Endothelial cell (in vitro differentiated cells): ENCODE measurements at regions not wholly inside any gene's neighbourhood (a gene's known extent, or its start where the extent isn't known, plus 50 kb on each side); places are given as distances from the start of the nearest gene placed in this dataset.
A peak's percentile ranks its signal among the peaks of the same experiment; 100 is the strongest.

ENCODE experiments used
- DNase-seq: peaks from one replicate; pipeline ENCODE4 v3.0.0; 2021; ENCODE audit warnings: low spot score
- H3K27ac Mint-ChIP-seq: one replicate; pipeline ENCODE4 v1.8.0; 2021; ENCODE audit warnings: mixed read lengths, inconsistent platforms; ENCODE audit not compliant: unreplicated experiment
- H3K27me3 Mint-ChIP-seq: one replicate; pipeline ENCODE4 v1.8.0; 2021; ENCODE audit warnings: mild to moderate bottlenecking, moderate library complexity, mixed read lengths, inconsistent platforms; ENCODE audit not compliant: unreplicated experiment
- H3K36me3 Mint-ChIP-seq: one replicate; pipeline ENCODE4 v1.8.0; 2021; ENCODE audit warnings: mild to moderate bottlenecking, low read depth, mixed read lengths, inconsistent platforms; ENCODE audit not compliant: unreplicated experiment
- H3K4me1 Mint-ChIP-seq: one replicate; pipeline ENCODE4 v1.8.0; 2021; ENCODE audit warnings: mild to moderate bottlenecking, mixed read lengths, inconsistent platforms; ENCODE audit not compliant: unreplicated experiment
- H3K4me3 Mint-ChIP-seq: one replicate; pipeline ENCODE4 v1.8.0; 2021; ENCODE audit warnings: mild to moderate bottlenecking, mixed read lengths, inconsistent platforms; ENCODE audit not compliant: unreplicated experiment
- H3K9me3 Mint-ChIP-seq: one replicate; pipeline ENCODE4 v1.8.0; 2021; ENCODE audit warnings: mixed read lengths, inconsistent platforms; ENCODE audit not compliant: unreplicated experiment
- CTCF ChIP-seq: fragments of 200-600 bp; sonication (generic); IDR thresholded peaks from one replicate; pipeline ENCODE4 v1.5.0; 2021; ENCODE audit warnings: antibody characterized with exemption; ENCODE audit not compliant: unreplicated experiment

DNA sequence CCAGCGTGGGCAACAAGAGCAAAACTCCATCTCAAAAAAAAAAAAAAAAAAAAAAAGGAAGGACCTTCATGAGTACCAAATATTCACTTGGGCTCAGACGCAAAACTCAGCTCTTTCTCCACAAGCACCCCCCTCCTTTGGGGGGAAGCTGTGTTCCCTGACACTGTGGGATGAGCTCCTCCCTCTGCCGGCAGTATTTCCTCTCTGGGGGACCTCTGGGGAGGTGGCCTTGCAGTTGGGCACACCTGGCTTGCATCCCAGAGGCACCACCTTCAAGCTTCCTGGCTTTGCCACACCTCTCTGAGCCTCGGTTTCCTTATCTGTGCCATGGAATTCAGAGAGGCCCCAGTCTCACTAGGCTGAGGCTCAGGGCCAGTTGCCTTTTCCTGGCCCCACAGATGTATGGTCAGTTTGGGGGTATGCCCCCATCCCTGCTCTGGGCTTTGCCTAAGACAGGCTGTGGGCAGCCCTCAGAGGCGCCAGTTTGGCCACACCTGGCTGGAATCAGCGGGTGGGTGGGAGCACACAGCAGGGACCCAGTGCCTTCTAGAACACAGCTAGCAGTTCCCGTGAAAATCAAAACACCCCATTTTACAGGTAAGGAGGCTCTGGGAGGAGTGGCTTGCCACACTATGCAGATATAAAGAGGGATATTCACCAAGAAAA is 157.5 kb upstream of the IER5L start:
- no peak overlapping the region for H3K27ac Mint-ChIP-seq
- TF ChIP-seq CTCF = no peak
- no peak for DNase-seq
- H3K27me3 Mint-ChIP-seq = peaks cover 3% of the 10 kb centered on the region
- H3K4me1 Mint-ChIP-seq = peaks cover 10% of the 10 kb centered on the region
- H3K4me3 Mint-ChIP-seq = no peak overlapping the region
- H3K9me3 Mint-ChIP-seq = no peaks in the 10 kb centered on the region
- no peaks in the 10 kb centered on the region for H3K36me3 Mint-ChIP-seq

GRCh38 chr9:129334105-129334935 is 156.3 kb upstream of the IER5L start:
- peaks cover 3% of the 10 kb centered on the region for H3K27me3 Mint-ChIP-seq
- H3K27ac Mint-ChIP-seq = peak overlapping the region; percentile 36
- no peak overlapping the region for H3K4me3 Mint-ChIP-seq
- peak; percentile 41 for DNase-seq
- H3K36me3 Mint-ChIP-seq = no peaks in the 10 kb centered on the region
- no peaks in the 10 kb centered on the region for H3K9me3 Mint-ChIP-seq
- peaks cover 10% of the 10 kb centered on the region for H3K4me1 Mint-ChIP-seq
- no peak for TF ChIP-seq CTCF

- peaks cover 10% of the 10 kb centered on the region for H3K4me1 Mint-ChIP-seq
These were observed 155.6 kb upstream of the IER5L start for GRCh38 chr9:129333617-129334104.

DNA sequence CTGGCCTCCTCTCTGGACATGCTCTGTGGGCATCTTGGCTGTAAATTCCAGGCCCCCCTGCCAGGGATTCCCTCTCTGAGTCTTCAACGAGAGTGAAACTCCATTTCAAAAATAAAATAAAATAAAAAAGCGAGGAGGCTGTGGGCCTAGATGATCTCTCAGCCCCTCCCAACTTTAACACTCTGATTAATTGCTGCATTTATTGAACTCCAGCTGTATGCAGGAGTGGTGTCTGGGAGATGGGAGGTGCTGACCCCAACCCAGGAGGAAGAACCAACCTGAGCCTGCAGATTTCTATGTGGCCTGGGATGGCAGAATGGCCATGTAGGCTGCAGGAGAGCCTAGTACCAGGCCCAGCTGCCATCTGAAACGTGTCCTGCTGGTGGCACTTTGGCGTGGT is 154.5 kb upstream of the IER5L start:
- Mint-ChIP-seq H3K9me3 (no peaks in the 10 kb centered on the region), H3K4me3 (no peak overlapping the region), H3K36me3 (no peaks in the 10 kb centered on the region), H3K4me1 (peaks cover 10% of the 10 kb centered on the region), H3K27me3 (peaks cover 3% of the 10 kb centered on the region), H3K27ac (no peak overlapping the region)
- TF ChIP-seq CTCF = no peak
- no peak for DNase-seq

More at GRCh38 chr9:129333617-129334104, 155.6 kb upstream of the IER5L start:
- DNase-seq = no peak
- Mint-ChIP-seq H3K9me3 (no peaks in the 10 kb centered on the region), H3K27me3 (peaks cover 3% of the 10 kb centered on the region), H3K27ac (peak overlapping the region; percentile 9), H3K4me3 (no peak overlapping the region), H3K36me3 (no peaks in the 10 kb centered on the region)
- no peak for TF ChIP-seq CTCF
